ENCODE measurements at regions not wholly inside any gene's neighbourhood (a gene's known extent, or its start where the extent isn't known, plus 50 kb on each side); places are given as distances from the start of the nearest gene placed in this dataset.

DNA sequence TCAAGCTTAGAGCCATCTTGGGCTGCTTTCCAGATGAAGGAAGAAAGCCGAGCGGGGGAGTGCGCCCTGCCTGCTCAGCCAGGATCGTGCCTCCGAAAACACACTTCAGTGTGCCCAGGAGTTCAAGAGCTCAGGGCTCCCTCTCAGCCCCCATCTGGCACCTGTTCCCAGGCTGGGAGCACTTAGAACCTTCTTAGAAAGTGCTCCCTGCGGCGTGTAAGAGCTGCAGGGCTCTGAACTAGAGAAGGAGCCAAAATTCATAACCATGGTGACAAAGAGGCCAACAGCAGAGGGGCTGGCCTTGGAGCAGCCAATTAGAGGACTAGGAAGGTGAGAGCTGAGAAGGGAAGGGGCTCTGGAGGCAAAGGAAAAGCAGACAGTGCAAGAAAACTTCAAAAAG is 59.0 kb upstream of the TNRC6C start:
- DNase-seq (ENCODE audit: extremely low read depth, low read depth) = no peak
- TF ChIP-seq, protein P1, sequence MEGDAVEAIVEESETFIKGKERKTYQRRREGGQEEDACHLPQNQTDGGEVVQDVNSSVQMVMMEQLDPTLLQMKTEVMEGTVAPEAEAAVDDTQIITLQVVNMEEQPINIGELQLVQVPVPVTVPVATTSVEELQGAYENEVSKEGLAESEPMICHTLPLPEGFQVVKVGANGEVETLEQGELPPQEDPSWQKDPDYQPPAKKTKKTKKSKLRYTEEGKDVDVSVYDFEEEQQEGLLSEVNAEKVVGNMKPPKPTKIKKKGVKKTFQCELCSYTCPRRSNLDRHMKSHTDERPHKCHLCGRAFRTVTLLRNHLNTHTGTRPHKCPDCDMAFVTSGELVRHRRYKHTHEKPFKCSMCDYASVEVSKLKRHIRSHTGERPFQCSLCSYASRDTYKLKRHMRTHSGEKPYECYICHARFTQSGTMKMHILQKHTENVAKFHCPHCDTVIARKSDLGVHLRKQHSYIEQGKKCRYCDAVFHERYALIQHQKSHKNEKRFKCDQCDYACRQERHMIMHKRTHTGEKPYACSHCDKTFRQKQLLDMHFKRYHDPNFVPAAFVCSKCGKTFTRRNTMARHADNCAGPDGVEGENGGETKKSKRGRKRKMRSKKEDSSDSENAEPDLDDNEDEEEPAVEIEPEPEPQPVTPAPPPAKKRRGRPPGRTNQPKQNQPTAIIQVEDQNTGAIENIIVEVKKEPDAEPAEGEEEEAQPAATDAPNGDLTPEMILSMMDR (IDR thresholded peaks at IDR 0.05; ENCODE audit: low read depth, low read length) = no peak

GRCh38 chr17:77901481-77901880 is 57.0 kb upstream of the TNRC6C start:
- TF ChIP-seq, protein P1 (IDR thresholded peaks at IDR 0.05; ENCODE audit: low read depth, low read length) = no peak
- DNase-seq (ENCODE audit: extremely low read depth, low read depth) = no peak

- TF ChIP-seq, protein P1 (IDR thresholded peaks at IDR 0.05; ENCODE audit: low read depth, low read length) = no peak
- no peak for DNase-seq (ENCODE audit: extremely low read depth, low read depth)
These were observed 53.2 kb upstream of the TNRC6C start for GRCh38 chr17:77905266-77905665.

GRCh38 chr17:77905766-77906165 is 52.7 kb upstream of the TNRC6C start:
- TF ChIP-seq, protein P1 (IDR thresholded peaks at IDR 0.05; ENCODE audit: low read depth, low read length) = no peak
- DNase-seq (ENCODE audit: extremely low read depth, low read depth) = no peak

DNA sequence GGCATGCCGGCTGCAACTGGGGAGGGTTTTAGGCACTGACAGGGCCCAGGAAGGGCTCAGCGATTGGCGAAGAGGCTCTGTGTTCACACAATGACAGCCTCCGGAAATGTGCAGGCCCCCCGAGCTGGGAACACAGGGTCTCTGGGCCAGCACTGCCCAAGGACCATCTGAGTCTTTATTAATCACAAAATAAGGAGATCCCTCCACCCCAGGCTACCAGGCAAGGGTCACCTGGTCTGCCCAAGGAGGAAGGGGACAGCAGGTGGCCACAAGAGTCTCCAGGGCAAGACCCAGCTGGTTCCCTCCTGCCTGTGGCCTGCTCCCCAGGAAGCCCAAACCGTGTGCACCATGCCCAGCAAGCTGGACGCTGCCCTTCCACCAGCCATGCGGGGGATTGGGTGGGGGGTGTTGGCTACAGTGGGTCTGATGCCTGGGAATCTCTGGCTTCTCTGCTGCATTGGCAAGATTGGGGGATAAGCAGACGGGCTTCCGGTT is 52.1 kb upstream of the TNRC6C start:
- TF ChIP-seq, protein P1 (IDR thresholded peaks at IDR 0.05; ENCODE audit: low read depth, low read length) = no peak

DNA sequence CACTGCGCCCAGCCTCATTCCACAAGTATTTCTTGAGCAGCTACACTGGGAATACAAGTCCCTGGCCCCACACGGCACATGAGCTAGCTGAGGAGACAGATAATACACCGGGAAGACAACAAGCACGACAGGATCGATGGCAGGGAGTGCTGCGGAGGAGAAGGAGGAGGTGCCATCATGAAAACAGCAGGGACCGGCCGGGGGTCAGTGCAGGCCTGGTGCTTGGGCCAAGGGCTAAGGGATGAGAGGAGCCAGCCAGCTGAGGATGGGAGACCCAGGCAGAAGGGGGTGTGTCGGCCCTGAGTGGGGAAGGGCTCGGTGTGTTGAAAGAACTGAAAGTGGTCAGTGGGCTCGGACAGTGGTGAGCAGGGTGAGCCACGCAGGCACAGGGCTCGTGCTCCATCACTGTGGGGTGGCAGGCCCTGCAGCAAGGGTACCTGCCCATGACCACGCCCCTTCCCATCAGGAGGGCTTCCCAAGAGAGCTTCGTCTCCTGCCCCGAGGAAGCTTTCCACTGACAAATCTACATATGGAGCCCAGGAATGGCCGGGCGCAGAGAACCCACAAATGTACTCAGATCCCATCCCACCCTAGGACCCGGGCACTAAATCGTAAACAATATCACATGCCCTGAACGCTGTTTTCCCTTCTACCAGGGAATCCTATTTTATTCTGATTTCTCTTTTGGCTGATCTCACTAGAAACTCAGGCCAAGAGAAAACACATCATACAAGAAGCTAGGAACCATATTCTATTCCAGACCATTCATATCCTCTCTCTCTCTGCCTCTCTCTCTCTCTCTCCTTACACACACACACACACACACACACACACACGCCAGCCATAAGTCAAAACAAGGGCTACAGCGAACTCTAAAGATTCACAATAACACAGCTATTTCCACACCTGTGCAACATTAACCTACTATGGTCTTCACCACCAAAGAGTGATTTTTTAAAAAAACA is 50.7 kb upstream of the TNRC6C start:
- no peak for DNase-seq (ENCODE audit: extremely low read depth, low read depth)
- TF ChIP-seq, protein P1 (IDR thresholded peaks at IDR 0.05; ENCODE audit: low read depth, low read length) = no peak

More for the DNA sequence above, 52.1 kb upstream of the TNRC6C start:
- no peak for DNase-seq (ENCODE audit: extremely low read depth, low read depth)

- TF ChIP-seq, protein P1 (IDR thresholded peaks at IDR 0.05; ENCODE audit: low read depth, low read length) = no peak
- DNase-seq (ENCODE audit: extremely low read depth, low read depth) = no peak
These were observed 50.0 kb upstream of the TNRC6C start for GRCh38 chr17:77908501-77908900.

Measured in AG09319 (cell line).